Uterus (tissue), 2 donors: ENCODE measurements at regions not wholly inside any gene's neighbourhood (a gene's known extent, or its start where the extent isn't known, plus 50 kb on each side); places are given as distances from the start of the nearest gene placed in this dataset.

Experiments
- CTCF ChIP-seq, 4 experiments: fragments of 200-600 bp in 2 of 4; fragments of 450-650 bp in 2 of 4; sonication (generic) in 2 of 4; IDR thresholded peaks; one replicate each; pipeline ENCODE4 v1.5.1; 2016 to 2019; ENCODE audit warnings: antibody characterized with exemption in 4 of 4, mild to moderate bottlenecking in 2 of 4, moderate library complexity in 1 of 4
- POLR2A ChIP-seq, 2 donors: fragments of 450-650 bp; IDR thresholded peaks; one replicate each; pipeline ENCODE4 v1.6.1; 2016; ENCODE audit warnings: antibody characterized with exemption in 2 of 2, mild to moderate bottlenecking in 1 of 2, moderate library complexity in 1 of 2

GRCh38 chr10:123564631-123565030 lies 101.5 kb upstream of the GPR26 start:
- TF ChIP-seq CTCF (IDR thresholded peaks at IDR 0.05) (no peak), POLR2A (IDR thresholded peaks at IDR 0.05) (no peak)
